H1 (cell line): ENCODE measurements at regions not wholly inside any gene's neighbourhood (a gene's known extent, or its start where the extent isn't known, plus 50 kb on each side); places are given as distances from the start of the nearest gene placed in this dataset.
A peak's percentile ranks its signal among the peaks of the same experiment; 100 is the strongest.

Source experiments
- CTCF ChIA-PET: fragments of 300-600 bp; sonication (Branson Sonifier 250); formaldehyde crosslinking; loops from one replicate; lab custom pipeline; 2021; ENCODE audit not compliant: partially characterized antibody; lab: Charles Lee
- POLR2A ChIA-PET: fragments of 300-600 bp; sonication (Branson Sonifier 250); formaldehyde crosslinking; loops from one replicate; lab custom pipeline; 2021; ENCODE audit warnings: inconsistent platforms; ENCODE audit not compliant: partially characterized antibody; lab: Charles Lee
- DNase-seq, 2 experiments: peaks; one replicate each; pipeline versions ENCODE4 v3.0.0 to v3.0.0-alpha.2; 2010 to 2022; ENCODE audit warnings: low spot score in 2 of 2, low read depth in 1 of 2, mixed read lengths in 1 of 2
- FAIRE-seq: peaks from 2 replicates; lab custom pipeline; 2011; peaks lifted over from hg19 to GRCh38; lab: Jason Lieb, UNC
- H2AFZ ChIP-seq: 2 replicates; pipeline ENCODE4 v1.8.1; 2012; ENCODE audit warnings: low read length, inconsistent platforms
- H2AK5ac ChIP-seq: 2 replicates; pipeline ENCODE4 v1.6.1; 2013; ENCODE audit warnings: low read depth, low read length
- H2BK120ac ChIP-seq: replicated peaks from 2 replicates; pipeline ENCODE3; 2013; ENCODE audit warnings: low read depth, low read length, inconsistent platforms
- H2BK12ac ChIP-seq: 2 replicates; pipeline ENCODE4 v1.6.1; 2013; ENCODE audit warnings: low read depth, low read length
- H2BK15ac ChIP-seq: 2 replicates; pipeline ENCODE4 v1.6.1; 2013; ENCODE audit warnings: low read length
- H2BK20ac ChIP-seq: 2 replicates; pipeline ENCODE4 v1.6.1; 2013; ENCODE audit warnings: low read length
- H2BK5ac ChIP-seq: 2 replicates; pipeline ENCODE4 v1.6.1; 2013; ENCODE audit warnings: low read depth, low read length
- H3K14ac ChIP-seq: 2 replicates; pipeline ENCODE4 v1.6.1; 2013; ENCODE audit warnings: inconsistent platforms; ENCODE audit not compliant: insufficient read length
- H3K18ac ChIP-seq: 2 replicates; pipeline ENCODE4 v1.6.1; 2013; ENCODE audit warnings: low read length; ENCODE audit errors: extremely low read depth
- H3K23ac ChIP-seq: 2 replicates; pipeline ENCODE4 v1.6.1; 2013; ENCODE audit warnings: inconsistent platforms; ENCODE audit not compliant: insufficient read length
- H3K23me2 ChIP-seq: 2 replicates; pipeline ENCODE4 v1.6.1; 2013; ENCODE audit warnings: low read depth, low read length
- H3K27ac ChIP-seq: 2 replicates; pipeline ENCODE4 v1.6.1; 2011; ENCODE audit warnings: low read depth, low read length, inconsistent platforms
- H3K27me3 ChIP-seq, 4 experiments: replicated peaks in 1 of 4; 1 replicate in 1 of 4; 2 replicates in 3 of 4; pipeline versions ENCODE4 v1.6.1 to v1.8.1; 2011 to 2013; ENCODE audit warnings: low read length in 3 of 4, mild to moderate bottlenecking in 3 of 4, inconsistent platforms in 2 of 4, mixed read lengths in 2 of 4, moderate library complexity in 1 of 4; ENCODE audit not compliant: control insufficient read depth in 3 of 4, insufficient read depth in 3 of 4; ENCODE audit errors: extremely low read depth in 1 of 4
- H3K36me3 ChIP-seq, 4 experiments: 2 replicates each; pipeline versions ENCODE4 v1.6.1 to v1.8.1; 2011 to 2013; ENCODE audit warnings: mild to moderate bottlenecking in 4 of 4, low read length in 3 of 4, moderate library complexity in 2 of 4, control low read depth in 1 of 4, inconsistent platforms in 1 of 4; ENCODE audit not compliant: insufficient read depth in 4 of 4, control insufficient read depth in 2 of 4
- H3K4ac ChIP-seq: replicated peaks from 2 replicates; pipeline ENCODE3; 2013; ENCODE audit warnings: low read length, low read depth, mixed read lengths, inconsistent platforms; ENCODE audit not compliant: insufficient read length
- H3K4me1 ChIP-seq, 4 experiments: replicated peaks in 1 of 4; 1 replicate in 1 of 4; 2 replicates in 3 of 4; pipeline versions ENCODE4 v1.6.1 to v1.8.1; 2011 to 2013; ENCODE audit warnings: low read length in 3 of 4, inconsistent platforms in 2 of 4, mixed read lengths in 1 of 4; ENCODE audit not compliant: insufficient read depth in 4 of 4, control insufficient read depth in 3 of 4
- H3K4me2 ChIP-seq, 2 experiments: 2 replicates each; pipeline versions ENCODE4 v1.6.1 to v1.8.1; 2011 to 2013; ENCODE audit warnings: low read depth in 2 of 2, low read length in 2 of 2, control low read depth in 1 of 2, inconsistent platforms in 1 of 2, mild to moderate bottlenecking in 1 of 2; ENCODE audit not compliant: insufficient read depth in 1 of 2
- H3K4me3 ChIP-seq, 4 experiments: fragments of 200-600, 300-600 bp in 1 of 4; sonication (generic), shearing (Covaris generic), sonication (Bioruptor Twin) in 1 of 4; 2 replicates each; pipeline versions ENCODE4 v1.5.1 to v1.8.1; 2011 to 2016; ENCODE audit warnings: low read length in 4 of 4, low read depth in 3 of 4, control low read depth in 2 of 4, inconsistent platforms in 2 of 4, mild to moderate bottlenecking in 2 of 4, mixed read lengths in 1 of 4, moderate library complexity in 1 of 4; ENCODE audit not compliant: insufficient read depth in 2 of 4; ENCODE audit errors: extremely low read depth in 1 of 4
- H3K56ac ChIP-seq: replicated peaks from 2 replicates; pipeline ENCODE3; 2013; ENCODE audit warnings: low read depth, mild to moderate bottlenecking, mixed read lengths, low read length, inconsistent platforms; ENCODE audit not compliant: insufficient read length
- H3K79me1 ChIP-seq: 2 replicates; pipeline ENCODE4 v1.6.1; 2013; ENCODE audit warnings: low read depth, low read length, control low read depth
- H3K79me2 ChIP-seq, 2 experiments: 2 replicates each; pipeline versions ENCODE4 v1.6.1 to v1.8.1; 2012 to 2013; ENCODE audit warnings: low read length in 2 of 2, mild to moderate bottlenecking in 2 of 2, inconsistent platforms in 1 of 2; ENCODE audit not compliant: insufficient read depth in 2 of 2, control insufficient read depth in 1 of 2
- H3K9ac ChIP-seq, 4 experiments: replicated peaks in 1 of 4; 1 replicate in 1 of 4; 2 replicates in 3 of 4; pipeline versions ENCODE4 v1.6.1 to v1.8.1; 2011 to 2013; ENCODE audit warnings: low read depth in 3 of 4, low read length in 3 of 4, control low read depth in 2 of 4, mild to moderate bottlenecking in 2 of 4, moderate library complexity in 2 of 4, inconsistent platforms in 1 of 4; ENCODE audit errors: extremely low read depth in 1 of 4
- H3K9me3 ChIP-seq, 2 experiments: 2 replicates each; pipeline versions ENCODE4 v1.6.1 to v1.8.1; 2012 to 2013; ENCODE audit warnings: mild to moderate bottlenecking in 2 of 2, moderate library complexity in 2 of 2, control low read depth in 1 of 2, inconsistent platforms in 1 of 2, low read depth in 1 of 2, low read length in 1 of 2, mixed read lengths in 1 of 2; ENCODE audit not compliant: insufficient read depth in 2 of 2
- H4K20me1 ChIP-seq, 2 experiments: replicated peaks in 1 of 2; 2 replicates each; pipeline versions ENCODE3 to v1.8.1; 2011 to 2013; ENCODE audit warnings: inconsistent platforms in 2 of 2, low read length in 2 of 2, mild to moderate bottlenecking in 1 of 2; ENCODE audit not compliant: insufficient read depth in 2 of 2, control insufficient read depth in 1 of 2
- H4K5ac ChIP-seq: 2 replicates; pipeline ENCODE4 v1.6.1; 2013; ENCODE audit warnings: low read length, low read depth, mixed read lengths, inconsistent platforms; ENCODE audit not compliant: insufficient read length
- H4K8ac ChIP-seq: 2 replicates; pipeline ENCODE4 v1.8.0; 2013; ENCODE audit warnings: mild to moderate bottlenecking, moderate library complexity, low read length, inconsistent platforms; ENCODE audit not compliant: insufficient read depth; ENCODE audit errors: extremely low read depth
- H4K91ac ChIP-seq: replicated peaks from 2 replicates; pipeline ENCODE3; 2013; ENCODE audit warnings: low read length, mixed read lengths, inconsistent platforms; ENCODE audit not compliant: insufficient read length
- CHD1 ChIP-seq: IDR thresholded peaks from 2 replicates; pipeline ENCODE4 v1.6.1; 2012; ENCODE audit warnings: low read depth, low read length, improper control_type of control experiment
- CHD2 ChIP-seq: IDR thresholded peaks from 2 replicates; pipeline ENCODE4 v1.6.1; 2012; ENCODE audit warnings: low read length, improper control_type of control experiment
- EZH2 ChIP-seq: fragments of 200-600 bp; sonication (generic); IDR thresholded peaks from 2 replicates; pipeline ENCODE4 v1.7.1; 2012; ENCODE audit warnings: low read depth, mild to moderate bottlenecking, moderate library complexity, low read length, inconsistent platforms; ENCODE audit not compliant: severe bottlenecking
- PHF8 ChIP-seq: fragments of 200-600 bp; sonication (generic); conservative IDR thresholded peaks from 2 replicates; pipeline ENCODE4 v1.7.1; 2012; ENCODE audit warnings: low read depth, mild to moderate bottlenecking, inconsistent platforms, low read length, moderate library complexity
- TCF12 ChIP-seq: IDR thresholded peaks from 2 replicates; pipeline ENCODE4 v1.6.1; 2011; ENCODE audit warnings: low read depth, mild to moderate bottlenecking, low read length
- WGBS, 2 experiments: shearing (Covaris generic) in 1 of 2; methylation state at CpG; one replicate each; pipeline versions ENCODE4 v1.1.6 to v1.1.7; 2013 to 2015; ENCODE audit warnings: low lambda C conversion rate in 2 of 2, mixed read lengths in 2 of 2, inconsistent platforms in 1 of 2, low coverage in 1 of 2, missing lambda C conversion rate in 1 of 2; ENCODE audit not compliant: insufficient replicate concordance in 2 of 2, insufficient coverage in 1 of 2, insufficient read length in 1 of 2; ENCODE audit errors: extremely low coverage in 1 of 2, missing lambda C conversion rate in 1 of 2; 5-methylcytosine and 5-hydroxymethylcytosine counted together

DNA sequence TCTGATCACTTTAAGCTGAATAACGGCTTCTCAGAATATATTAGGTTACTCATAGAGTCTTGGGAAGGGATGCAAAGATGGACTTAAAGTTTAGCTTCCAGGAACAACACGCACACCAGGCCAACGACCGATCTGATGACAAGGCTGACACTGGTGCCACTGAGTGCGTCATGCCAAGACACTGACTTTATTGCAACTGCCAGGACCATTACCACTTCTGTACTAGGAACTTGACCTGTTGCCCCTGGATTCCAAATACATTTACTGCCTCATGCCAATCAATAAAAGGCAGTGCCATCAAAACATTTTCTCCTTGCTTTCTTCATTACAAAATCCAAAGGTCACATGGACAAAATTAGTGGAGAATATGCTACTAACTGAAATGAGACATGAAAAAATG lies 505.9 kb upstream of the CTSO start:
- H3K79me2 ChIP-seq: no peaks in the 10 kb centered on the region
- DNase-seq (no peak), FAIRE-seq (no peak)
- H3K27me3 ChIP-seq: no peaks in the 10 kb centered on the region
- no peak overlapping the region for H3K4me3 ChIP-seq
- 95% methylated on average over 5 of the region's 5 CpGs; no CpG with 5 or more reads in 1 of the 2 experiments for WGBS, 2 experiments
- no peak overlapping the region for H3K18ac ChIP-seq
- no peaks in the 10 kb centered on the region for H3K9me3 ChIP-seq
- ChIA-PET CTCF (interaction anchor here (1.3 kb wide), 1 partner anchor 15 kb away, joined by 3 read pairs; no protein-coding TSS in a partner anchor), POLR2A (no interaction called here)
- no peak overlapping the region for H2AK5ac ChIP-seq
- H2BK20ac ChIP-seq: no peak overlapping the region
- no peak overlapping the region for H3K9ac ChIP-seq
- H2AFZ ChIP-seq: no peak overlapping the region
- H4K8ac ChIP-seq: no peak overlapping the region
- H3K23ac ChIP-seq: peak overlapping the region; percentile 52
- no peak overlapping the region for H3K56ac ChIP-seq
- H3K79me1 ChIP-seq: no peaks in the 10 kb centered on the region
- H2BK12ac ChIP-seq: no peak overlapping the region
- no peak overlapping the region for H4K91ac ChIP-seq
- no peak overlapping the region for H3K27ac ChIP-seq
- H2BK15ac ChIP-seq: no peak overlapping the region
- no peaks in the 10 kb centered on the region for H3K23me2 ChIP-seq
- H3K14ac ChIP-seq: no peak overlapping the region
- no peak overlapping the region for H2BK5ac ChIP-seq
- no peak overlapping the region for H2BK120ac ChIP-seq
- H3K4me1 ChIP-seq: no peaks in the 10 kb centered on the region
- H3K4ac ChIP-seq: no peak overlapping the region
- H3K36me3 ChIP-seq: no peaks in the 10 kb centered on the region
- no peak overlapping the region for H4K5ac ChIP-seq
- no peaks in the 10 kb centered on the region for H4K20me1 ChIP-seq
- no peak overlapping the region for H3K4me2 ChIP-seq
- TF ChIP-seq CHD1 (no peak), TCF12 (no peak), EZH2 (no peak), CHD2 (no peak), PHF8 (no peak)
